ENCODE measurements at regions not wholly inside any gene's neighbourhood (a gene's known extent, or its start where the extent isn't known, plus 50 kb on each side); places are given as distances from the start of the nearest gene placed in this dataset.
"Not testable (repeated sequence)": the region's sequence is repeated elsewhere in the genome, so short reads cannot be mapped to it uniquely, and the experiment has no call there.

- CTCF ChIA-PET = interaction anchor here (0.5 kb wide), 1 partner anchor 89 kb away, joined by 3 read pairs; no protein-coding TSS in a partner anchor
- POLR2A ChIA-PET = no interaction called here
Measured at GRCh38 chr1:20432341-20432740, 53.7 kb downstream of the CAMK2N1 start.

GRCh38 chr1:20431176-20431460, 54.9 kb downstream of the CAMK2N1 start:
- POLR2A ChIA-PET = no interaction called here

GRCh38 chr1:20430355-20431175, 55.4 kb downstream of the CAMK2N1 start:
- POLR2A ChIA-PET = no interaction called here
- CTCF ChIA-PET = interaction anchor here (0.5 to 2.9 kb wide), 4 partner anchors 9 to 760 kb away, joined by 3 to 13 read pairs (median 4); no protein-coding TSS in a partner anchor

More at GRCh38 chr1:20431176-20431460, 54.9 kb downstream of the CAMK2N1 start:
- CTCF ChIA-PET = interaction anchor here (0.5 to 2.9 kb wide), 4 partner anchors 8 to 760 kb away, joined by 3 to 13 read pairs (median 4); no protein-coding TSS in a partner anchor

- CTCF ChIA-PET = interaction anchor here (0.7 to 2.9 kb wide), 3 partner anchors 9 to 64 kb away, joined by 3 to 13 read pairs (median 5); no protein-coding TSS in a partner anchor
- POLR2A ChIA-PET = no interaction called here
Measured at GRCh38 chr1:20429296-20429695, 56.7 kb downstream of the CAMK2N1 start.

GRCh38 chr1:20428841-20429240, 57.2 kb downstream of the CAMK2N1 start:
- POLR2A ChIA-PET = no interaction called here
- CTCF ChIA-PET = interaction anchor here (1.5 to 2.9 kb wide), 2 partner anchors 10 to 65 kb away, joined by 5 to 13 read pairs; no protein-coding TSS in a partner anchor

GRCh38 chr1:20426923-20427322, 59.1 kb downstream of the CAMK2N1 start:
- CTCF ChIA-PET = interaction anchor here (1.7 kb wide), 1 partner anchor 214 kb away, joined by 6 read pairs; no protein-coding TSS in a partner anchor
- POLR2A ChIA-PET = no interaction called here

- CTCF ChIA-PET = interaction anchor here (1.7 kb wide), 1 partner anchor 214 kb away, joined by 6 read pairs; no protein-coding TSS in a partner anchor
- POLR2A ChIA-PET = no interaction called here
Measured at GRCh38 chr1:20426371-20426770, 59.6 kb downstream of the CAMK2N1 start.

GRCh38 chr1:20425622-20426021, 60.4 kb downstream of the CAMK2N1 start:
- ChIA-PET POLR2A (no interaction called here), CTCF (no interaction called here)

- CTCF ChIA-PET = interaction anchor here (0.7 to 1.0 kb wide), 2 partner anchors 189 to 318 kb away, joined by 3 to 4 read pairs; no protein-coding TSS in a partner anchor
- POLR2A ChIA-PET = no interaction called here
Measured at GRCh38 chr1:20423169-20423795, 62.7 kb downstream of the CAMK2N1 start.

- ChIA-PET CTCF (interaction anchor here (0.9 to 1.4 kb wide), 2 partner anchors 9 to 72 kb away, joined by 3 to 4 read pairs; no protein-coding TSS in a partner anchor), POLR2A (no interaction called here)
Measured at GRCh38 chr1:20421441-20421840, 64.6 kb downstream of the CAMK2N1 start.

GRCh38 chr1:20417581-20417980, 68.4 kb downstream of the CAMK2N1 start:
- ChIA-PET CTCF (no interaction called here), POLR2A (no interaction called here)

GRCh38 chr1:20416706-20417105, 69.3 kb downstream of the CAMK2N1 start:
- POLR2A ChIA-PET = no interaction called here
- CTCF ChIA-PET = no interaction called here

- POLR2A ChIA-PET = no interaction called here
Measured at GRCh38 chr1:20413776-20414140, 72.3 kb downstream of the CAMK2N1 start.

GRCh38 chr1:20413136-20413775, 72.8 kb downstream of the CAMK2N1 start:
- POLR2A ChIA-PET = no interaction called here
- CTCF ChIA-PET = no interaction called here

More at GRCh38 chr1:20413776-20414140, 72.3 kb downstream of the CAMK2N1 start:
- CTCF ChIA-PET = no interaction called here

GRCh38 chr1:20411196-20411980, 74.6 kb downstream of the CAMK2N1 start:
- POLR2A ChIA-PET = no interaction called here

GRCh38 chr1:20410503-20410902, 75.5 kb downstream of the CAMK2N1 start:
- CTCF ChIA-PET = no interaction called here
- POLR2A ChIA-PET = no interaction called here

More at GRCh38 chr1:20411196-20411980, 74.6 kb downstream of the CAMK2N1 start:
- CTCF ChIA-PET = no interaction called here

- ChIA-PET POLR2A (no interaction called here), CTCF (no interaction called here)
Measured at GRCh38 chr1:20409971-20410370, 76.0 kb downstream of the CAMK2N1 start.

- POLR2A ChIA-PET = no interaction called here
- CTCF ChIA-PET = no interaction called here
Measured at GRCh38 chr1:20409012-20409411, 77.0 kb downstream of the CAMK2N1 start.

GRCh38 chr1:20408133-20408650, 77.8 kb downstream of the CAMK2N1 start:
- CTCF ChIA-PET, POLR2A ChIA-PET: not testable (repeated sequence)

Data from activated CD8-positive, alpha-beta memory T cell treated with anti-CD3 and anti-CD28 coated beads for 36 hours (primary cell).